GM21390 (cell line): ENCODE measurements at regions not wholly inside any gene's neighbourhood (a gene's known extent, or its start where the extent isn't known, plus 50 kb on each side); places are given as distances from the start of the nearest gene placed in this dataset.
A peak's percentile ranks its signal among the peaks of the same experiment; 100 is the strongest.
"Not testable (repeated sequence)": the region's sequence is repeated elsewhere in the genome, so short reads cannot be mapped to it uniquely, and the experiment has no call there.

Source experiments
- ATAC-seq: cut with Tn5 transposase; IDR thresholded peaks from one replicate; pipeline ENCODE4 v1.9.1; 2021; ENCODE audit not compliant: unreplicated experiment

DNA sequence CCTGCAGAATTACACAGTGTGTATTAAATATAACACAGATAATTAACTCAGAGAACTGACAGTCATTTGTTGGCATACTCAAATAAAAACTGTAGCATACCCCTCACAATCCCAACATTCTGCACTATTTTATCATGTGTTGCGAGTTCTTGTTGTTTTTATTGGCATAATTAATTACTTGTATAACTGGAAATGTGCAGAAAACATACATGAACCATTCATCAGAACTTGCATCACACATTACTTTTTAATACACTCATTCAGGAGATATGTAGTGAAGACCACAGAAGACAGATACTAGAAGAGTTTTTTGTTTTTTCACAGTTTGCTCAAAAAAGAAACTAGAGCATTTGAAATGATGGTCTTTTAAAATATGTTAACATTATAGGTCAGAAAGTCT is 74.6 kb upstream of the NEIL3 start:
- no peak for ATAC-seq

GRCh38 chr4:177236886-177237285 is 72.8 kb upstream of the NEIL3 start:
- ATAC-seq: no peak

DNA sequence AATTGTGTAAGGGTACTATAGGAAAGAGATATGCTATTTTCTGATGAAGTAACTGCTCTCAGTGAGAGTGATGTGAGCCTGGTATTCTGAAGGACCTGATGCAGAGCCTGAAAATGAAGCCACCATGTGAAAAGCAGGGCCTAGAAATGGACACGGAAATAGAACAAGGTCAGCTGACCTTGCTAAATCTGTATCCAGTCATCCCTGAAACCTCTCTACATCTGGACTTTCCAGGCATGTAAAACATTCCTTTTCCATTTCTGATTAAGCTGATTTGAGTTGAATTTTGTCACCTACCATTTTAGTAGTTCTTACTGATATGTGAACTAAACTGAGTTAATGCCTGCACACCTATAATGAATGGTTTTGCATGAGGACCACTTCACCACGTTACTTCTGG is 72.4 kb upstream of the NEIL3 start:
- no peak for ATAC-seq

DNA sequence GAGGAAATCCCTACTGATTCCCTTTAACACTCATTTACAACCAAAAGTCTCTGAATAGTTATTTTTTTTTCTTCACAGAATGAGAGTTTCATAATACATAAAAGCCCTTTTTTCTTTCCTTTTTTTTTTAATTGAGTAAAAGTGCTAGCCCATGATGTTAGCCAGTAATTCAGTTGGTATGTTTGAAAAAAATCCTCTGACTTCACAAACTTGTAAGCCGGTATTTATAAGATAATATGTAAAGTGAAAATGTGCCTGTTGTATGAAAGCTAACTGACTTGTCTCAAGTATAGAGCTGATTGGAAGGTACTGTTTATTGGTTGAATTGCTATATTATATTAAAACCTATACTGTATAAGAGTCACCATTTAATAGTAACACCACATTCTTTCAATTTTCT is 70.2 kb upstream of the NEIL3 start:
- no peak for ATAC-seq

GRCh38 chr4:177239878-177240277 is 69.8 kb upstream of the NEIL3 start:
- no peak for ATAC-seq

DNA sequence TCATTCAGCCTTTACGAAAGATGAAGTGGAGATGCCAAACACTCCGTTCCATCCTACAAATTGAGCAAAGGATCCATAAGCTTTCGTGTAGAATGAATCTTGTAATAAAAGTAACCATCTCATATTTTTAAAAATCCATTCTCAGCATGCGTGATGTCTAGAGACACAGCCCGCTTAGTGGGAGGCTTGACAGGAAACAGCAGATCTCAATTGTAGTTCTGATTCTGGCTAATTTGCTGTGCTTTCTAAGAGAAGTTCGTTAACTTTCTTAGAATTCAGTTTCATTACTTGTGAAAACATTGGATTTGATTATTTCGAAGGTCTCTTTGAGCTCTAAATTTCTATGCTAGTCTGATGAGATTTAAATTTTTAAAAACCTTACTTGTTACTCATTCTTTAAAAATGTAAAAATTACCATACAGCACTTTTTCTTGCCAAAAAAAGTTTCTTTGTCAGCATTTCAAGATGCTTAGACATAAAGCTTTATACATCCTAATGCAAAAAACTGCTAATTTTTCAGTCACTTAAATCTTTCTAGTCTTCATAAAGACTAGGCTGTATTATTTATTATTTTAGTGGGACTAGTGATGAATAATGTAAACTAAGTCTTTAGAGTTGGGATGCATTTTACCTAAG is 66.9 kb upstream of the NEIL3 start:
- ATAC-seq: no peak

DNA sequence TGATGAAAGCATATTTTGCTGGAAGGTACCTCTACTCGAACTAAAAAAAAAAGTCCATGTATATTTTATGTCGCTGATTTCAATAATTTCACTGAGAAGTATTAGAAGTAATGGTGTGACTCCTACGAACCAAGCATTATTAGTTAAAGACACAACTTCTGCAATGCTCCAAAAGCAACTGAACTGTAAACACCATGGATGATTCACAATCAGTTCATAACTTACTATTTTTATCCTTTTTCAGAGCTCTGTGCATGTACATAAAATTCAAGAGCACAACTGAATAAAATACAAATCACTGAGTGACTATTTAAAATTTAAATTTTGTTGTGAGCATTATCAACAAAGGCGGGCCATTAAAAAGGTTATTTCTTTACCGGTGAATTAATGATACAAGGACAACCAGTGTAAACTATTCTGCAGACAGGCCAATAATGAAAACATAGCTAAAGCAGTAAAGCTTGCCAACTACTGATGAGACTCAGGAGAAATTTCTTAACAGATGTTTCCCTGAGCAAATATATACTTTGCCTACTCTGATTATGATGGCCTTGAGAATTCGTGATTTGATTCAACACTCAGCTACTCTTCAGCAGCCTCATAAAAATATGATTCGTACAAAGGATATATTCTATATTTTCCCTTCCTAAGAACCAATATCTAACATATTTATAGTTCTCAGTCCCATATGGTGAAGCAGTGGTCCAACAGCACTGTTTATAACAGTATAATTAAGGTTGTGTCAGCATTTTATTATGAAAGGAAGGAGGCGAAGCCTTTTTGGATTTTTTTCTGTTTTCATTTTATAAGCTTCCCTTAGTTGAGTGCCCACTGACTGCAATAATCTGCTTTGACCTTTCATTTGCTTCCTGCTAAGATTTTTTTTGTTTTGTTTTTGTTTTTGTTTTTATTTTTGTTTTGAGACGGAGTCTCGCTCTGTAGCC is 62.8 kb upstream of the NEIL3 start:
- no peak for ATAC-seq

GRCh38 chr4:177250056-177250696 is 59.5 kb upstream of the NEIL3 start:
- ATAC-seq: peak; percentile 97

GRCh38 chr4:177251237-177251636 is 58.4 kb upstream of the NEIL3 start:
- ATAC-seq: no peak

GRCh38 chr4:177255359-177255758 is 54.3 kb upstream of the NEIL3 start:
- no peak for ATAC-seq

DNA sequence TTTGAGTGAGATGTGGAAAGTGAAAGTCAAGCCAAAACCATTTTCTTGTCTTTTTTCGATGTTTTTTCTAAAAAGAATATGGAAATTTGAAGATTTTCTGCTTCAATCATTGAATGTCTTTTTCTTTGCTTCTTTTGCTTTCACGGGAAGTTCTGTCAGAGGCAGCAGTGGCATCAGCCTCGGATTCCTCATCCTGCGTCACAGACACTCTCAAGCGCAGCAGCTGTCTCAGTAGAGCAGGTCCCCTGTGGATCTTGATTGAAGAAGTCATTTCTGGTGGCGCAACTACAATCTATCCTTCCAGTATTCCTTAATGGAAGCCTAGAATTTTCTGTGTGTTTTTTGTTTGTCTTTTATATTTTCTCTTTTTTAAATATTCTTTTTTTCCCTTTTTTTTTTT is 52.7 kb upstream of the NEIL3 start:
- ATAC-seq: no peak

DNA sequence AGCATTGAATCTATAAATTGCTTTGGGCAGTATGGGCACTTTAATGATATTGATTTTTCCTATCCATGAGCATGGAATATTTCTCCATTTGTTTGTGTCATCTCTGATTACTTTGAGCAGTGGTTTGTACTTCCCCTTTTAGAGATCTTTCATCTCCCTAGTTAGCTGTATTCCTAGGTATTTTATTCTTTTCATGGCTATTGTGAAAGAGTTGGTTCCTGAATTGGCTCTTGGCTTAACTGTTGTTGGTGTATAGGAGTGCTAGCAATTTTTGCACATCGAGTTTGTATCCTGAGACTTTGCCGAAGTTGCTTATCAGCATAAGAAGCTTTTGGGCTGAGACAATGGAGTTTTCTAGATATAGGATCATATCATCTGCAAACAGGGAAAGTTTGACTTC is 50.2 kb upstream of the NEIL3 start:
- not testable (repeated sequence) for ATAC-seq
